NB4 (cell line): ENCODE measurements at regions not wholly inside any gene's neighbourhood (a gene's known extent, or its start where the extent isn't known, plus 50 kb on each side); places are given as distances from the start of the nearest gene placed in this dataset.

Source experiments
- DNase-seq: peaks from one replicate; pipeline ENCODE4 v3.0.0; 2010; ENCODE audit warnings: low read depth
- H3K4me3 ChIP-seq: one replicate; pipeline ENCODE4 v1.5.1; 2011; ENCODE audit warnings: mild to moderate bottlenecking, low read depth, low read length, moderate library complexity
- MYC ChIP-seq: IDR thresholded peaks from 2 replicates; pipeline ENCODE4 v1.6.1; 2011; ENCODE audit warnings: low read depth, low read length
- POLR2A ChIP-seq: IDR thresholded peaks from 2 replicates; pipeline ENCODE4 v1.6.1; 2011; ENCODE audit warnings: mild to moderate bottlenecking; ENCODE audit not compliant: insufficient read length; ENCODE audit errors: extremely low read depth
- TF ChIP-seq, protein P1 (sequence below): IDR thresholded peaks from 2 replicates; pipeline ENCODE4 v1.6.1; 2011; ENCODE audit warnings: low read depth, low read length
- TF ChIP-seq, protein P2 (sequence below): IDR thresholded peaks from one replicate; pipeline ENCODE4 v1.5.1; 2012; ENCODE audit warnings: low read depth, low read length

GRCh38 chr16:82541103-82541502 is 85.7 kb upstream of the CDH13 start:
- TF ChIP-seq MYC (no peak), POLR2A (no peak)
- TF ChIP-seq, protein P1, sequence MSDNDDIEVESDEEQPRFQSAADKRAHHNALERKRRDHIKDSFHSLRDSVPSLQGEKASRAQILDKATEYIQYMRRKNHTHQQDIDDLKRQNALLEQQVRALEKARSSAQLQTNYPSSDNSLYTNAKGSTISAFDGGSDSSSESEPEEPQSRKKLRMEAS: no peak
- TF ChIP-seq, protein P2, sequence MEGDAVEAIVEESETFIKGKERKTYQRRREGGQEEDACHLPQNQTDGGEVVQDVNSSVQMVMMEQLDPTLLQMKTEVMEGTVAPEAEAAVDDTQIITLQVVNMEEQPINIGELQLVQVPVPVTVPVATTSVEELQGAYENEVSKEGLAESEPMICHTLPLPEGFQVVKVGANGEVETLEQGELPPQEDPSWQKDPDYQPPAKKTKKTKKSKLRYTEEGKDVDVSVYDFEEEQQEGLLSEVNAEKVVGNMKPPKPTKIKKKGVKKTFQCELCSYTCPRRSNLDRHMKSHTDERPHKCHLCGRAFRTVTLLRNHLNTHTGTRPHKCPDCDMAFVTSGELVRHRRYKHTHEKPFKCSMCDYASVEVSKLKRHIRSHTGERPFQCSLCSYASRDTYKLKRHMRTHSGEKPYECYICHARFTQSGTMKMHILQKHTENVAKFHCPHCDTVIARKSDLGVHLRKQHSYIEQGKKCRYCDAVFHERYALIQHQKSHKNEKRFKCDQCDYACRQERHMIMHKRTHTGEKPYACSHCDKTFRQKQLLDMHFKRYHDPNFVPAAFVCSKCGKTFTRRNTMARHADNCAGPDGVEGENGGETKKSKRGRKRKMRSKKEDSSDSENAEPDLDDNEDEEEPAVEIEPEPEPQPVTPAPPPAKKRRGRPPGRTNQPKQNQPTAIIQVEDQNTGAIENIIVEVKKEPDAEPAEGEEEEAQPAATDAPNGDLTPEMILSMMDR: no peak
- no peak for DNase-seq
- H3K4me3 ChIP-seq: no peak overlapping the region

DNA sequence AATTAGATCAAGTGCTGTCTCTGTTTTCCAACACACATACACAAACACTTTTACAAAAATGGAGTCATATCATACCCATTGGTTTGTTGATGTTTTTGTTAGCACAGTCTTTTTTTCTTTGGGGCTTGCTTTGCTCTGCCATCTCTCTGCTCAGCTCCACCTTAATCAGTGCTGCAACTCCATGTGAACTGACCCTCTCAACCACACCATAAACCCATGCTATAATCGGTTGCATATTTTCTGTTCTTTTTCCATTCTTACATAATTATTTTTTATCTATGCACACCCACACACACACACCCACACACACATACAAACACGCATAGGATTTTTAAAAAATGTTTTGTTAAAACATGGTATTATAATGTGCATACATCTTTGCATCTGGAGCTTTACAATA is 91.0 kb upstream of the CDH13 start:
- TF ChIP-seq, protein P2: no peak
- TF ChIP-seq POLR2A (no peak), MYC (no peak)
- TF ChIP-seq, protein P1: no peak
- DNase-seq: no peak
- no peak overlapping the region for H3K4me3 ChIP-seq

DNA sequence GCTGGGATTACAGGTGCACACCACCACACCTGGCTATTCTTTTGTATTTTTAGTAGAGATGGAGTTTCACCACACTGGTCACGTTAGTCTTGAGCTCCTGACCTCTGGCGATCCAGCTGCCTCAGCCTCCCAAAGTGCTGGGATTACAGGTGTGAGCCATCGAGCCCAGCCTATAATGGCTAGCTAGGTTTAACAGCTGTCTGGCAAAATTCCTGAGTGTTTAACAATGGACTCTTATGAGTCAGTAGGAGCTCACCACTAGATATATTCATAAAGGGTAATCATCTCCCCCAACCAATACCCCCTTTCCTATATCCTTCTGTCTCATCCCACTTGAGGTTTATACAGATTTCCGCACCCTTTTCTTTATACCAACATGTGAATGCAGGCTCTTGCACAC is 91.5 kb upstream of the CDH13 start:
- no peak for DNase-seq
- TF ChIP-seq, protein P2: no peak
- TF ChIP-seq POLR2A: no peak
- TF ChIP-seq, protein P1: no peak
- TF ChIP-seq MYC: no peak
- no peak overlapping the region for H3K4me3 ChIP-seq

DNA sequence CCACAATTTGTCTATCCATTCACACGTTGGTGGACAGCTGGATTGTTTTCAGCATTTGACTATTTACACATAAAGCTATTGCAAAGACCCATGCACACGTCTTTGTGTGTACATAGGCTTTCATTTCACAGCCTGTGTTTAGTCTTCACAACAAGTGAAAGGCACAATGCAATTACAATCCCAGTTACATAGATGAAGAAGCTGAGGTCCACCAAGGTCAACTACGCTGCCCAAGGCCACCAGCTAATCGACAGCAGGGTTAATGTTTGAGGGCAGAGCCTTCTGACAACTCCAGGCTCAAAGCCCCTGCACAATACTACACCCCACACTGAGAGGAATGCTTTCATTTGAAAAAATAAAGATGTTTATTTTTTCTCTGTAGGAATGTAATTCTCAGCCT is 93.6 kb upstream of the CDH13 start:
- H3K4me3 ChIP-seq: no peak overlapping the region
- TF ChIP-seq, protein P2: no peak
- TF ChIP-seq, protein P1: no peak
- TF ChIP-seq MYC (no peak), POLR2A (no peak)
- no peak for DNase-seq

GRCh38 chr16:82530883-82531282 is 95.9 kb upstream of the CDH13 start:
- DNase-seq: no peak
- H3K4me3 ChIP-seq: no peak overlapping the region
- TF ChIP-seq, protein P2: no peak
- TF ChIP-seq POLR2A: no peak
- no peak for TF ChIP-seq MYC
- TF ChIP-seq, protein P1: no peak

DNA sequence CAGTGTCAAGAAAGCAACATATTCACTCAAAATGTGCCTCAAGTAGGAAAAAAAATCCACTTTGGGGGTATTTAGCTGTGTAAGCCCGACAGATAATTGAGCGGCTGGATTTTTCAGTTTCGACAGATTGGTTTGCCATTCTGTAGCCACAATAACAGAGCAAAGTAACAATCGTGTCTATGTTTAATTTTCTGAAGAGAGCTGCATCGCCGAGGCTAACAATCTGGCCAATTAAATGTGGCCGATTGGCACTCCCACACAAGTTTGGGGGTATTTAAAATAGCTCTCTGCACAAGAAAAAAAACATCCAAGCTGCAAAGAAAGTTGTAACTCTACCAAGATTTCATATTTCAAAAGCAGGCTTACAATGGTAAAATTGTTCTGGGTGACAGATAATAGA is 99.7 kb upstream of the CDH13 start:
- DNase-seq: no peak
- no peak overlapping the region for H3K4me3 ChIP-seq
- TF ChIP-seq, protein P1: no peak
- no peak for TF ChIP-seq MYC
- TF ChIP-seq POLR2A: no peak
- TF ChIP-seq, protein P2: no peak
